Keratinocyte (primary cell): ENCODE measurements at regions not wholly inside any gene's neighbourhood (a gene's known extent, or its start where the extent isn't known, plus 50 kb on each side); places are given as distances from the start of the nearest gene placed in this dataset.

ENCODE experiments used
- DNase-seq: peaks from one replicate; pipeline ENCODE4 v3.0.0-alpha.2; 2011; ENCODE audit warnings: low read depth, missing footprints, low spot score
- FAIRE-seq: peaks from 2 replicates; lab custom pipeline; 2011; peaks lifted over from hg19 to GRCh38; lab: Jason Lieb, UNC
- H2AFZ ChIP-seq: 2 replicates; pipeline ENCODE4 v1.6.0; 2012; ENCODE audit warnings: low read length, control low read depth, inconsistent platforms; ENCODE audit not compliant: control insufficient read depth
- H3K27ac ChIP-seq: 2 replicates; pipeline ENCODE4 v1.5.1; 2011; ENCODE audit warnings: low read length; ENCODE audit not compliant: control insufficient read depth, insufficient read depth
- H3K27me3 ChIP-seq: 3 replicates; pipeline ENCODE4 v1.6.0; 2011; ENCODE audit warnings: low read length; ENCODE audit not compliant: control insufficient read depth, insufficient read depth; ENCODE audit errors: extremely low read depth
- H3K36me3 ChIP-seq, 2 experiments: 2 replicates in 1 of 2; 3 replicates in 1 of 2; pipeline ENCODE4 v1.5.1; 2011; ENCODE audit warnings: low read length in 2 of 2, mild to moderate bottlenecking in 1 of 2; ENCODE audit not compliant: control insufficient read depth in 2 of 2, insufficient read depth in 2 of 2; ENCODE audit errors: extremely low read depth in 1 of 2
- H3K4me1 ChIP-seq: 3 replicates; pipeline ENCODE4 v1.5.1; 2011; ENCODE audit warnings: low read length; ENCODE audit not compliant: control insufficient read depth, insufficient read depth; ENCODE audit errors: extremely low read depth
- H3K4me2 ChIP-seq: 3 replicates; pipeline ENCODE4 v1.6.0; 2011; ENCODE audit warnings: low read depth, low read length; ENCODE audit not compliant: control insufficient read depth, insufficient read depth; ENCODE audit errors: extremely low read depth
- H3K4me3 ChIP-seq, 3 experiments: fragments of 200-600 bp in 1 of 3; sonication (generic) in 1 of 3; 2 replicates in 2 of 3; 3 replicates in 1 of 3; pipeline ENCODE4 v1.5.1; 2011 to 2016; ENCODE audit warnings: low read length in 3 of 3, mild to moderate bottlenecking in 3 of 3, control low read depth in 2 of 3, inconsistent platforms in 1 of 3, low read depth in 1 of 3, mixed read lengths in 1 of 3, mixed run types in 1 of 3, moderate library complexity in 1 of 3; ENCODE audit not compliant: control insufficient read depth in 2 of 3, insufficient read depth in 2 of 3; ENCODE audit errors: extremely low read depth in 1 of 3
- H3K79me2 ChIP-seq: 2 replicates; pipeline ENCODE4 v1.6.0; 2012; ENCODE audit warnings: low read length; ENCODE audit not compliant: control insufficient read depth, insufficient read depth
- H3K9ac ChIP-seq: 3 replicates; pipeline ENCODE4 v1.6.0; 2011; ENCODE audit warnings: low read length; ENCODE audit not compliant: control insufficient read depth, insufficient read depth; ENCODE audit errors: extremely low read depth
- H3K9me1 ChIP-seq: 3 replicates; pipeline ENCODE4 v1.6.0; 2011; ENCODE audit warnings: low read length; ENCODE audit not compliant: control insufficient read depth, insufficient read depth; ENCODE audit errors: extremely low read depth
- H3K9me3 ChIP-seq: 2 replicates; pipeline ENCODE4 v1.5.1; 2012; ENCODE audit warnings: low read depth, low read length; ENCODE audit not compliant: control insufficient read depth
- H4K20me1 ChIP-seq: 3 replicates; pipeline ENCODE4 v1.6.0; 2011; ENCODE audit warnings: low read length; ENCODE audit not compliant: control insufficient read depth, insufficient read depth; ENCODE audit errors: extremely low read depth
- EZH2 ChIP-seq: IDR thresholded peaks from one replicate; pipeline ENCODE4 v1.6.1; 2012; ENCODE audit warnings: inconsistent platforms, mild to moderate bottlenecking, low read length, moderate library complexity
- dilution Hi-C: fragments of 300-500 bp; cut with MboI; formaldehyde crosslinking; loops from one replicate; pipeline ENCODE4 v1.7.0; 2020; ENCODE audit warnings: low sequenced_read_pairs; ENCODE audit not compliant: extremely low pct_ligation_motif_present
- TF ChIP-seq, protein P1 (sequence below), 3 experiments: IDR thresholded peaks in 1 of 3; conservative IDR thresholded peaks in 1 of 3; optimal IDR thresholded peaks in 1 of 3; 2 replicates in 2 of 3; 3 replicates in 1 of 3; pipeline versions ENCODE3 to v1.5.1; 2011; ENCODE audit warnings: low read length in 3 of 3, mild to moderate bottlenecking in 3 of 3, moderate library complexity in 2 of 3, control low read depth in 1 of 3, inconsistent platforms in 1 of 3; ENCODE audit not compliant: insufficient read depth in 2 of 3; ENCODE audit errors: extremely low read depth in 1 of 3

DNA sequence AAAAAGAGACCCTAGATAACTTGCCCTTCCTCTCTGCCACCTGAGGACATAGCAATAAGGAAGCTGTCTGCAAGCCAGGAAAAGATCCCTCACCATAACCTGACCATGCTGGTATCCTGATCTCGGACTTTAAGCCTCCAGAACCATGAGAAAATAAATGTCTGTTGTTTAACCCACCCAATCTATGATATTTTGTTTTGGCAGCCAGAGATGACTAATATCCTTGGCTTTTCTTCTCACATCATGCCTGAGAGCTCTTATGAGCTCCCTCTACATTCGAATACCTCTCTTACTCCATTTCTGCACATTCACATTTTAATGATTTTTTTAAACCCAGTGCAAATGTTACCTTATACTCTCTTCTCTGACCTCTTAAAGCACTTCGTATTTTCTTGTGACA is 214.0 kb upstream of the CHRM2 start:
- Histone ChIP-seq H3K79me2 (no peaks in the 10 kb centered on the region), H3K9ac (no peak overlapping the region), H3K27me3 (no peaks in the 10 kb centered on the region), H3K9me3 (no peaks in the 10 kb centered on the region), H3K36me3 (no peaks in the 10 kb centered on the region), H3K4me2 (no peak overlapping the region), H2AFZ (no peak overlapping the region), H4K20me1 (no peaks in the 10 kb centered on the region), H3K4me1 (no peaks in the 10 kb centered on the region), H3K4me3 (no peak overlapping the region), H3K9me1 (no peaks in the 10 kb centered on the region), H3K27ac (no peak overlapping the region)
- dilution Hi-C loops: no loop called here
- TF ChIP-seq, protein P1, sequence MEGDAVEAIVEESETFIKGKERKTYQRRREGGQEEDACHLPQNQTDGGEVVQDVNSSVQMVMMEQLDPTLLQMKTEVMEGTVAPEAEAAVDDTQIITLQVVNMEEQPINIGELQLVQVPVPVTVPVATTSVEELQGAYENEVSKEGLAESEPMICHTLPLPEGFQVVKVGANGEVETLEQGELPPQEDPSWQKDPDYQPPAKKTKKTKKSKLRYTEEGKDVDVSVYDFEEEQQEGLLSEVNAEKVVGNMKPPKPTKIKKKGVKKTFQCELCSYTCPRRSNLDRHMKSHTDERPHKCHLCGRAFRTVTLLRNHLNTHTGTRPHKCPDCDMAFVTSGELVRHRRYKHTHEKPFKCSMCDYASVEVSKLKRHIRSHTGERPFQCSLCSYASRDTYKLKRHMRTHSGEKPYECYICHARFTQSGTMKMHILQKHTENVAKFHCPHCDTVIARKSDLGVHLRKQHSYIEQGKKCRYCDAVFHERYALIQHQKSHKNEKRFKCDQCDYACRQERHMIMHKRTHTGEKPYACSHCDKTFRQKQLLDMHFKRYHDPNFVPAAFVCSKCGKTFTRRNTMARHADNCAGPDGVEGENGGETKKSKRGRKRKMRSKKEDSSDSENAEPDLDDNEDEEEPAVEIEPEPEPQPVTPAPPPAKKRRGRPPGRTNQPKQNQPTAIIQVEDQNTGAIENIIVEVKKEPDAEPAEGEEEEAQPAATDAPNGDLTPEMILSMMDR (optimal IDR thresholded peaks at IDR 0.05 in 1 of 3, IDR thresholded peaks at IDR 0.05 in 1 of 3, conservative IDR thresholded peaks at IDR 0.05 in 1 of 3; ENCODE audit: extremely low read depth in 1 of 3, insufficient read depth in 2 of 3, low read length in 3 of 3): no peak
- TF ChIP-seq EZH2: no peak
- DNase-seq: no peak
- FAIRE-seq: no peak

DNA sequence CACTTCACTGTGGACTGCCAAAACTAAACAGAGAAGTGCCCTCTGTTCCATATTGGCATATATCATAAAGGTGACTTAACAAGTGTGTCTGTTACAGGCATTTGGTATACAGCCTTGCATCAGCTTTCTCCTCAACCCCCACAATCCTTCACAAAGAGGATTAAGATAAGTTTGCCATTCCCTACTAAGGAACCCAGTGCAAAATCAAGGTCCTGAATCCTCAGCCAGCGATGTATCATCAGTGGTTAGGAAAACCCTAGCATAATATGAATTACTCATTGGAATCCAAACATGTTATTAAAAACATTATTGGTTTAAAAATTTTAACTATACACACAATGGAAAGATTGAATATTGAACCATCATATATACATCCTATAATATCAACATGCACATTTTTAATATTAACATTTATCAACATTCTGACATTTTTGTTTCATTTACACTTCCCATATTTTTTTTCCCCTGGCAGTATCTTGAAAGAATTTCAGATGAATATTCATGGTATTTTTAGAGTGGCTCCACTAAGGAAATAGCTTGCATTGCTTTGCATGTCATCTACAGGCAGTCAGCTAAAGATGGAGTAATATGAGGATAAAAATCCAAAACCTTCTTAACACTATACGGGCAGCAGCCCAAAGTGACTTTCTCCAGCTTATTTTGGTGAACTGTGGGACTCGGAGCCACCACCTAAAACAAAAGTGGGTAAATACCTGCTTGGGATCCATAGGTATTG is 215.6 kb upstream of the CHRM2 start:
- dilution Hi-C loops: no loop called here
- Histone ChIP-seq H3K4me2 (no peak overlapping the region), H3K27me3 (no peaks in the 10 kb centered on the region), H3K36me3 (no peaks in the 10 kb centered on the region), H3K9me1 (no peaks in the 10 kb centered on the region), H3K27ac (no peak overlapping the region), H3K9ac (no peak overlapping the region), H3K4me3 (no peak overlapping the region), H3K9me3 (no peaks in the 10 kb centered on the region), H4K20me1 (no peaks in the 10 kb centered on the region), H2AFZ (no peak overlapping the region), H3K79me2 (no peaks in the 10 kb centered on the region), H3K4me1 (no peaks in the 10 kb centered on the region)
- TF ChIP-seq, protein P1 (optimal IDR thresholded peaks at IDR 0.05 in 1 of 3, IDR thresholded peaks at IDR 0.05 in 1 of 3, conservative IDR thresholded peaks at IDR 0.05 in 1 of 3; ENCODE audit: extremely low read depth in 1 of 3, insufficient read depth in 2 of 3, low read length in 3 of 3): no peak
- no peak for TF ChIP-seq EZH2
- DNase-seq (no peak), FAIRE-seq (no peak)
